ENCODE measurements at regions not wholly inside any gene's neighbourhood (a gene's known extent, or its start where the extent isn't known, plus 50 kb on each side); places are given as distances from the start of the nearest gene placed in this dataset.

DNA sequence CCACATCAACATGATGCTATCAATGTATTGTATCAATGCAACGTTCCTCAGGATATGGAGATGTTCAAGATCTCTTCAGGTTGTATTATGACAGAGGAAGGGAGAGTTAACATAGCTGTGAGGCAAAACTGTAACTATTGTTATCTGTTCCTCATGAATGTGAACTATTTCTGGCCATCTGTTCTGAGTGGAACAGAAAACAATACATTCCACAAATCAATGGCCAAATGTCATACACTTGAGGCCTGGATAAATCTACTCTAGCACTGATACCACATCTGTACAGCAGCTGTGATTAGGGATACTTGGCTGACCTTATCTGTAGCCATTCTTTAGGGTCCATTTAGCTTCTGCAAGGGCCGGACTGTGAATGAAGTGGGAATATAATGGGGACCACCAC, 447.9 kb downstream of the IRS1 start:
- TF ChIP-seq, protein P1, sequence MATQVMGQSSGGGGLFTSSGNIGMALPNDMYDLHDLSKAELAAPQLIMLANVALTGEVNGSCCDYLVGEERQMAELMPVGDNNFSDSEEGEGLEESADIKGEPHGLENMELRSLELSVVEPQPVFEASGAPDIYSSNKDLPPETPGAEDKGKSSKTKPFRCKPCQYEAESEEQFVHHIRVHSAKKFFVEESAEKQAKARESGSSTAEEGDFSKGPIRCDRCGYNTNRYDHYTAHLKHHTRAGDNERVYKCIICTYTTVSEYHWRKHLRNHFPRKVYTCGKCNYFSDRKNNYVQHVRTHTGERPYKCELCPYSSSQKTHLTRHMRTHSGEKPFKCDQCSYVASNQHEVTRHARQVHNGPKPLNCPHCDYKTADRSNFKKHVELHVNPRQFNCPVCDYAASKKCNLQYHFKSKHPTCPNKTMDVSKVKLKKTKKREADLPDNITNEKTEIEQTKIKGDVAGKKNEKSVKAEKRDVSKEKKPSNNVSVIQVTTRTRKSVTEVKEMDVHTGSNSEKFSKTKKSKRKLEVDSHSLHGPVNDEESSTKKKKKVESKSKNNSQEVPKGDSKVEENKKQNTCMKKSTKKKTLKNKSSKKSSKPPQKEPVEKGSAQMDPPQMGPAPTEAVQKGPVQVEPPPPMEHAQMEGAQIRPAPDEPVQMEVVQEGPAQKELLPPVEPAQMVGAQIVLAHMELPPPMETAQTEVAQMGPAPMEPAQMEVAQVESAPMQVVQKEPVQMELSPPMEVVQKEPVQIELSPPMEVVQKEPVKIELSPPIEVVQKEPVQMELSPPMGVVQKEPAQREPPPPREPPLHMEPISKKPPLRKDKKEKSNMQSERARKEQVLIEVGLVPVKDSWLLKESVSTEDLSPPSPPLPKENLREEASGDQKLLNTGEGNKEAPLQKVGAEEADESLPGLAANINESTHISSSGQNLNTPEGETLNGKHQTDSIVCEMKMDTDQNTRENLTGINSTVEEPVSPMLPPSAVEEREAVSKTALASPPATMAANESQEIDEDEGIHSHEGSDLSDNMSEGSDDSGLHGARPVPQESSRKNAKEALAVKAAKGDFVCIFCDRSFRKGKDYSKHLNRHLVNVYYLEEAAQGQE (IDR thresholded peaks at IDR 0.05; ENCODE audit: insufficient replicate concordance, low read depth) = no peak
- TF ChIP-seq, protein P2, sequence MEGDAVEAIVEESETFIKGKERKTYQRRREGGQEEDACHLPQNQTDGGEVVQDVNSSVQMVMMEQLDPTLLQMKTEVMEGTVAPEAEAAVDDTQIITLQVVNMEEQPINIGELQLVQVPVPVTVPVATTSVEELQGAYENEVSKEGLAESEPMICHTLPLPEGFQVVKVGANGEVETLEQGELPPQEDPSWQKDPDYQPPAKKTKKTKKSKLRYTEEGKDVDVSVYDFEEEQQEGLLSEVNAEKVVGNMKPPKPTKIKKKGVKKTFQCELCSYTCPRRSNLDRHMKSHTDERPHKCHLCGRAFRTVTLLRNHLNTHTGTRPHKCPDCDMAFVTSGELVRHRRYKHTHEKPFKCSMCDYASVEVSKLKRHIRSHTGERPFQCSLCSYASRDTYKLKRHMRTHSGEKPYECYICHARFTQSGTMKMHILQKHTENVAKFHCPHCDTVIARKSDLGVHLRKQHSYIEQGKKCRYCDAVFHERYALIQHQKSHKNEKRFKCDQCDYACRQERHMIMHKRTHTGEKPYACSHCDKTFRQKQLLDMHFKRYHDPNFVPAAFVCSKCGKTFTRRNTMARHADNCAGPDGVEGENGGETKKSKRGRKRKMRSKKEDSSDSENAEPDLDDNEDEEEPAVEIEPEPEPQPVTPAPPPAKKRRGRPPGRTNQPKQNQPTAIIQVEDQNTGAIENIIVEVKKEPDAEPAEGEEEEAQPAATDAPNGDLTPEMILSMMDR (IDR thresholded peaks at IDR 0.05; ENCODE audit: insufficient read depth, low read length) = no peak
- no peak for TF ChIP-seq POLR2AphosphoS5 (IDR thresholded peaks at IDR 0.05; ENCODE audit: low read depth)
- no peak for TF ChIP-seq GABPA (IDR thresholded peaks at IDR 0.05; ENCODE audit: low read depth)
- TF ChIP-seq SPI1 (IDR thresholded peaks at IDR 0.05; ENCODE audit: borderline replicate concordance, low read depth) = no peak
- no peak overlapping the region for H3K4me3 ChIP-seq (replicated peaks; ENCODE audit: insufficient read depth, low read length)
- no peak for DNase-seq (ENCODE audit: low read depth in 1 of 2, low spot score in 1 of 2)
- no peak overlapping the region for H3K27ac ChIP-seq (replicated peaks)
- H3K27me3 ChIP-seq (ENCODE audit: insufficient read depth, poor library complexity, severe bottlenecking) = no peaks in the 10 kb centered on the region

DNA sequence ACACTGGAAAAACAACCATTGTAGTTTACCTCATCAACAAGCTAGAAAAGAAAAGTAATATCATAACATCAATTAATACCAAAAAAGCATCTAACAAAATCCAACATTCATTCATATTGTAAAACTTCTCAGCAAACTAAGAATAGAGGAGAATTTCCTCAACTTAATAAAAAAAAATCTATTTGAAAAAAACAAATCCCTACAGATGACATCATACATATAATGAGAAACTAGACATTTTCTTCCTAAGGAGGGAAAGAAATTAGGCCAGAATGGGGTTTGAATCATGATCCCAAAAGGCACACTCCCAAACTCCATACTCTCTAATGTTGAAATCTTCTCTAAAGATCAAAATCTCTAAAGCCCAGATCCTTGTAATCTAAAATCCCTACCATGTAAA, 460.0 kb downstream of the IRS1 start:
- Histone ChIP-seq H3K4me3 (replicated peaks; ENCODE audit: insufficient read depth, low read length) (no peak overlapping the region), H3K27ac (replicated peaks) (no peak overlapping the region), H3K27me3 (ENCODE audit: insufficient read depth, poor library complexity, severe bottlenecking) (no peaks in the 10 kb centered on the region)
- DNase-seq (ENCODE audit: low read depth in 1 of 2, low spot score in 1 of 2) = no peak
- TF ChIP-seq, protein P2 (IDR thresholded peaks at IDR 0.05; ENCODE audit: insufficient read depth, low read length) = no peak
- no peak for TF ChIP-seq POLR2AphosphoS5 (IDR thresholded peaks at IDR 0.05; ENCODE audit: low read depth)
- no peak for TF ChIP-seq SPI1 (IDR thresholded peaks at IDR 0.05; ENCODE audit: borderline replicate concordance, low read depth)
- TF ChIP-seq GABPA (IDR thresholded peaks at IDR 0.05; ENCODE audit: low read depth) = no peak
- TF ChIP-seq, protein P1 (IDR thresholded peaks at IDR 0.05; ENCODE audit: insufficient replicate concordance, low read depth) = no peak

DNA sequence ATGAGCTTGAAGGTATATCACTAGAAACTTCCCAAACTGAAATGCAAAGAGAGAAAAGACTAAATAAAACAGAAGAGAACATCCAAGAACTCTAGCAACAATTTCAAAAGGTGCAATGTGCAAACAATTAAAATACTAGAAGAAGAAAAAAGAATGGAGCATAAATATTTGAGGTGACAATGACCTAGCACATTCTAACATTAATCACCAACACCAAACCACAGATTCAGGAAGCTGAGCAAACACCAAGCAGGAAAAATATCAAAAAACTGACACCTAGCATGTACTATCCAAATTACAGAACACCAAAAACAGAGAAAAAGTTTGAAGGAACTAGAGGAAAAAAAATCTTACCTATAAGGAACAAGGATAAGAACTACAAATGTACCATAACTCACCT, 460.8 kb downstream of the IRS1 start:
- Histone ChIP-seq H3K27me3 (ENCODE audit: insufficient read depth, poor library complexity, severe bottlenecking) (no peaks in the 10 kb centered on the region), H3K4me3 (replicated peaks; ENCODE audit: insufficient read depth, low read length) (no peak overlapping the region), H3K27ac (replicated peaks) (no peak overlapping the region)
- no peak for DNase-seq (ENCODE audit: low read depth in 1 of 2, low spot score in 1 of 2)
- TF ChIP-seq SPI1 (IDR thresholded peaks at IDR 0.05; ENCODE audit: borderline replicate concordance, low read depth) = no peak

DNA sequence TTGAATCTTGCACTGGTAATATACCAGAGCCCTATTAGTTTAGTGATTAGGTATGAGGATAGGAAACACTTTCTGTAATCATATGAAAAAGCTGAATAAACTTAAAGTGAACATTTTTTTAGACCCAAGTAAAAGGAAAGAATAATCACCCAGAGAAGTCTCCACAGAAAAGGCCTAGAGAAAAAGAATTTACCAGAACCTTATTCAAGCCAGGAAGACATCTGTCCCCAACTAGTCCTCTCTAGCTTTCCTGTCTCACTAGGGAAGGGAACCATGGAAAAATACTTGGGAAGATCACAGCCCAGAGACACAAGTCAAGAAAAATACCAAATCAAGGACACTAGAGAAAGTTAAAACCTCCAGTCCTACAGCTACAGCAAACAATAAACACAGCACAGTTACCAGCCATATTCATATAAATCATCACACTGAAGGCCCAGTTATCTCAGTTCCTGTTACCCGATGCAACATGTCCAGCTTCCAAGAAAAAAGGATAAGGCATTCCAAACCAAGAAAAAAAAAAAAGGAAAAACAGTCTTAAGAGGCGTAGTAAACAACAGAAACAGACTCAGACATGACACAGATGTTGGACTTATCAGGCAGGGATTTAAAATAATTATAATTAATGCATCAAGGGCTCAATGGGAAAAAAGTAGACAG, 461.5 kb downstream of the IRS1 start:
- DNase-seq (ENCODE audit: low read depth in 1 of 2, low spot score in 1 of 2) = no peak
- TF ChIP-seq SPI1 (IDR thresholded peaks at IDR 0.05; ENCODE audit: borderline replicate concordance, low read depth) (no peak), GABPA (IDR thresholded peaks at IDR 0.05; ENCODE audit: low read depth) (no peak), POLR2AphosphoS5 (IDR thresholded peaks at IDR 0.05; ENCODE audit: low read depth) (no peak)
- TF ChIP-seq, protein P2 (IDR thresholded peaks at IDR 0.05; ENCODE audit: insufficient read depth, low read length) = no peak
- TF ChIP-seq, protein P1 (IDR thresholded peaks at IDR 0.05; ENCODE audit: insufficient replicate concordance, low read depth) = no peak
- H3K27ac ChIP-seq (replicated peaks) = no peak overlapping the region

More for the DNA sequence above, 461.5 kb downstream of the IRS1 start:
- Histone ChIP-seq H3K4me3 (replicated peaks; ENCODE audit: insufficient read depth, low read length) (no peak overlapping the region), H3K27me3 (ENCODE audit: insufficient read depth, poor library complexity, severe bottlenecking) (no peaks in the 10 kb centered on the region)
